ENCODE measurements at regions not wholly inside any gene's neighbourhood (a gene's known extent, or its start where the extent isn't known, plus 50 kb on each side); places are given as distances from the start of the nearest gene placed in this dataset.
"Not testable (repeated sequence)": the region's sequence is repeated elsewhere in the genome, so short reads cannot be mapped to it uniquely, and the experiment has no call there.

DNA sequence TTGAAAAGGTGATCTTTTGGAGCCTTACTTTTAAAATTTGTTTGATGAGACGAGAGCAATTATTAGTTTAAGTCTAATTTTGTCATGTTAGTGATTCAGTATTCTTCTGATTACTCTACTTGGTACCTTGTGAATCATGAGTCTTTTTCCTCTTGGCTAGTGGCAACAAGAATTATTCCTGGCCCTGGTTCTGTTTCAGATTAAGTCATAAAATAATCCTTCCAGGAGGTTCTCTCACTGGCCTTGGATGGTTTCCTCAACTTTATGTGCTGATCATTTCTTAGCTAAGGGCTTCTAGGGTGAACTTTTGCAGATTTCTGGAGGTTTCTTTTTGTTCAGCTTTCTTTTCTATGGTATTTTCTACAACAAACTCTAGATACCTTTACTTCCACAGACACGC, 741.8 kb upstream of the LUZP2 start:
- no peak for DNase-seq

DNA sequence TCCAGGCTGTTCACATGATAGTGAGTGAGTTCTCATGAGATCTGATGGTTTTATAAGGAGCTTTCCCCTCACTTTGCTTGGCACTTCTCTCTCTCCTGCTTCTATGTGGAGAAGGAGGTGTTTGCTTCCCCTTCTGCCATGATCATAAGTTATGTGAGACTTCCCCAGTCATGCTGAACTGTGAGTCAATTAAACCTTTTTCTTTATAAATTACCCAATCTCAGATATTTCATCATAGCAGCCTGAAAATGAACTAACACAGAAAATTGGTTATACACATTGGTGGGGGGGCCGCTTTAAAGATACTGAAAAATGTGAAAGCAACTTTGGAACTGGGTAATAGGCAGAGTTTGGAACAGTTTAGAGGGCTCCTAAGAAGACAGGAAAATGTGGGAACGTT, 741.1 kb upstream of the LUZP2 start:
- DNase-seq = no peak

DNA sequence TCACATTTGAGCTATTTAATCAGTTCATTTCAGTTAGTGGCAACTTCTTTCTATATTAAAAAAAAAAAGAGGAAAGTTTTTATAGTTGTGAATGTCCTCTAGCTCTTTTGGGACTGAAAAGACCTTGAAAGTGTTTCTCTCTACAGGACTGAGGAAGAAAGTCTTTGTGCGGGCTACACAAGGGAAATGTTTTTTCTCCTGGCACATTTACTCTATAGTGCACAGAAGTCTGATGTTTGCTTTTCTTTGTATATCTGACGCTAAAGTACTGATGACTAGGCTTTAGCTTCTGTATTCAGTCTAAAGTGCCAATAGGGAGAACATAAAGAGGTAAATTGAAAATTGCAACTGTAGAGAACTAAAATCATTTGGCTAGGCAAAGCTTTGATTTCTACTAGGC, 737.4 kb upstream of the LUZP2 start:
- DNase-seq = no peak

DNA sequence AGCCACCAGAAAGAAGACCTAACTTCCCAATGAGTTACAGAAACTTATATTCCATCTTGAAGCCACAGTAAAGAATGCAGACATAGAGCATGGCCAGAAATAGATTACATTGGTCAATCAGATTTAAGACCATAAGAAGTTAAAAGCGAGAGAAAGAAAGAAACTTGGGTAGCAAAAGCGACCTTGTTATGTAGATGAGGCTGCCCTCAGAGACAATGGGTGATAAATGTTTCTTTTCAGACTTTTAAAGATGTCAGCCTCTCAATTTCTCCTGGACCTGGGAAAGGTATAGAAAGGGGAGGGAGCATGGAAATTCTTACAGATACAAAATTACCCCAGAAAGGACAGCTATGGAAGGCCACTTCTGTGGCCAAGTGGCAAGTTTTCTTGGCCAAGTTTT, 732.6 kb upstream of the LUZP2 start:
- no peak for DNase-seq

DNA sequence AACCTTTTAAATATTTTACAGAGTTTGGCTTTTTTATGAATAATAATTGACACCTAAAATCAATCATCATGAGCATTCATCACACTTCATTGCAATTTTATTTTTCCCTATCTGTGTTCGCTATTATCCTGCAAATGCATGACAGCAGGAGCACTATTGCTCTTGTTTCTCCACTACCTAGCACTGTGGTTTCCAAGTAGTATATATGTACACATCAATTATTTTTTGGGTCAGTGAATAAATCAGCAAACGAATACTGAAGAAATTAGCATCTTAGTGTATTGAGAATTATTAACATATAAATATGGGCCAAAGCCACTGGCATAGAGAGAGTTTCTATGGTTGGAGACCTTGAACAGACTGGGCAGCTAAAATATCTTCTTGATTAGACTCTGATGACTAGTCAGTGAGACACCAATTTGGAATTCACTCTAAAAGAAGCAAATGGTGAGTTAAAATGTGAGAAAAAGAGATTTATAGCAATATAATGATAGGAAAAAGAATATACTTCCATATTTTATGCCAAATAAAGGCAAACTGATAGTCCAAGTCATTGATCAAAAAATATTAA, 731.1 kb upstream of the LUZP2 start:
- peak in 1 of 3 donors; percentile 12 for DNase-seq

DNA sequence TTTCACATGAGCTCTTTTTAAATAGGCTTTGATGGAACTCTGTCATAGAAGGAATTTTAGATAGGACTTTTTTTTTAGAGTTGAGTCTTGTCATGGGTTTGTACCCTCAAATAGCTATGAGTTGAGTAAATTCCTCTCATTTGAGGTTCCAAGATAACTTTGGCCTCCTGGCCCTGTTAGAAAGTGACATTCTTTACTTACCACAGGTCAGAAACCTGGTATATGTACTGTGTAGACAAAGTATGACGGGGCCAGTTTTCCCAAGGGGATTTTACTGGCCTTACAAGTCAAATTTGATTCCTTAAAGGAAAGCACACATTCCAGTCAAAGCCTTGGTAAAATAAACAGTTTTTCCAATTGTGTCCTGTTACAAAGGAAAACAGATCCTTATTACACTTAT, 729.3 kb upstream of the LUZP2 start:
- DNase-seq = no peak

DNA sequence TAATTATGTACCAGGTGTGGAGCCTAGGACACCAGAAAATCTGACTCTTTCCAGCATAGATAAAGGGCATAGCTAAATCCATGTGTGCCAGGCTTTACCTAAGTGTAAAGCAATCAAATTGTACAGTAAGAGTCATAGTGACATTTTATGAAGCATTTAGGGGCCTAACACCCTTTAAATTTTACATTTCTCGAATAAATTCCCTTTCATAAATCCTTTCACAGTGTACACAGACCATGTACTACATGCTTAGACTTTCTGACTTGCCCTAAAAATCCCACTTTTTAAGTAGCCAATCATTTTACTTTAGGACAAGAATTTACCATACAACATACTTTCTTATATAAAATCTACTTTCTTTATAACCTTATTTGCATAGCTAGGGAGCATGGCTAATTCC, 727.6 kb upstream of the LUZP2 start:
- no peak for DNase-seq

DNA sequence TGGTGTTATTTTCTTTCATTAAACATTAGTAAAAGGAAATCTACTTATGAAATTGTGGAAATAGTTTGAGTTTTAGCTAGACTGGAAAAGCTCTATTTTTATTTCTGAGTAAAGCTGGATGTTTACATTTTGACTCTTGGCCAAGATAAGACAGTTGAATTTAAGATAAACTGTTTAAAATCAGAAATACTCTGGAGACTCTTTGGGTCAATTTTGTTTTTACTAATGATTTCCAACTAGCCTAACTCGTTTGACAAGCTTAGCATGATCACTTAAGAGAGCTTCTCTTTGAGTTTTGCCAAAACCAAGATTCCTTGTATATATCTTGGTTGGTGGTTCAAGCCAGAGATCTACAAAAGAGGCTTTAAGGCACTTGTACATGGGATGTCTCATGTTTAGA, 724.8 kb upstream of the LUZP2 start:
- DNase-seq = peak in 1 of 3 donors; percentile 11

DNA sequence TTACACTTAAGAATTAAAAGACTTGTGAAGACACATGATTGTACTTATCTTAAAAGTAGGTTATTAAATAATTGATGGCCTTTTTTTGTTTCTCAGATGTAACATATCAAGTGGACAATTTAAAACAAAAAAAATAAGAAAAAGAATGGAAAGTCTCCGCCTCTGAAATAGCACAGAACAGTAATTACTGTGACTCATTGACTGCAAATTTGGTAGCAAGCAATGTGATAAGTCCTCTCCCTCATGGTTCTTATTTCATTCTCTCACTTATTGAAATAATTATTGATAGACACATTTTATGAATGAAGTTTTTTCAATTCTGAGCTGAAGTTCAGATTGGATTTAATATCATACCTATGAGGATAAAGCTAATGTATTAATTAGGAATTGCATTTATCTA, 717.9 kb upstream of the LUZP2 start:
- DNase-seq = peak in 1 of 3 donors; percentile 20

DNA sequence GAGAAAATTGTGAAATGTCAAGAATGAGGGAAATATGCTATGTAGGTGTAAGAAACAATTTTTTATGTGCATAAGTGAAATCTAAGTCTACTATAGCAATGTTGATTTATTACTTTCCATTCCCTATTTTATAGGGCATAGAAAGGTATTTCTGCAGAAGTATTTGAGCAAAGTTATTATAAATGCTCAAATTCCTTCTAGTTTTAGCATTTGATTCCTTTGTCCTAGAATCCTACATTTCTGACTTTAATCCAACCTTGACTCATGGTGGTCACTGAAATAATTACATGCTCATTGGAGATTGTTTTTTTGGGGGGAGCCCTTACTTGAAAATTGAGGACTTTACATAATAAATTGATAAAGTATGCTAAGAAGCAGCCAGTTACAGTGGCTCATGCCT, 716.6 kb upstream of the LUZP2 start:
- peak in 2 of 3 donors; percentile 1 to 7 for DNase-seq

DNA sequence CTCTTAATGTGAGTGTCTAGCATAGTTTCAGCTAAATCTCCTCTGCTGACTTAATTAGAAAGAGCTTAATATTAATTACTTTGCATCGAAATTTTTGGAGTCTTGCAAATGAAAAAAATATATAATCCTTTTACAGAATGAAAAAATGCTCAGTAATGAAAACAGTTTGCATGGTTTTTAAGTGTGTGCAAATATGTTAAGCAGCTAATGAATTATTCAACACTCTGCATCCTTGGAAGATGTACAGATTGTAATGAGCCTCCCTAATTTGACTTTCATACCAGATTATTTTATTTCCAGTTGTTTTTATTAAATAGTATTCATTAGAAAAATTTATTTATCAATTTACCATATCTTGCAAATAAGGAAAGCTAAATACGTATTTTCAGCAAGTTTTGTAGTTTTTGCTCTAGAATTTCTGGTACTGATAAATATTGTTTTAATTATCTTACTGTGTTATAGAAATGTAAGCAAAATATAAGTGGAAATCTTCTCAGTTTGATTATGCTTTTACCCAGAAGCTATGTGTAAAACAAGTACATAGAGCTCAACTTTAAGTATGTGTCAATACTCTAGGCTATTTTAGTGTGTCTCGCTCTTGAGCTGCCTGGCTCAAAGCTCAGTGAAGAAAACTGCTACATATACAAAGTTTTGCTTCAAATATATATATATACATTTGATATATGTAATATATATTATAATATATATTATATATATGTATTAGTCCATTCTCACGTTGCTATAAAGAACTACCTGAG, 714.9 kb upstream of the LUZP2 start:
- DNase-seq = no peak

DNA sequence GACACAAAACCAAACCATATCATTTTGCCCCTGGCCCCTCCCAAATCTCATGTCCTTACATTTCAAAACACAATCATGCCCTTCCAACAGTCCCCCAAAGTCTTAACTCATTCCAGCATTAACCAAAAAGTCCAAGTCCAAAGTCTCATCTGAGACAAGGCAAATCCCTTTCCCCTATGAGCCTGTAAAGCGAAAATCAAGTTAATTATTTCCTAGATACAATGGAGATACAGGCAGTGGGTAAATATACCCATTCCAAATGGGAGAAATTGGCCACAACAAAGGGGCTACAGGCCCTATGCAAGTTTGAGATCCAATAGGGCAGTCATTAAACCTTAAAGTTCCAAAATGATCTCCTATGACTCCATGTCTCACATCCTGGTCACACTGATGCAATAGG, 709.9 kb upstream of the LUZP2 start:
- DNase-seq = not testable (repeated sequence)

DNA sequence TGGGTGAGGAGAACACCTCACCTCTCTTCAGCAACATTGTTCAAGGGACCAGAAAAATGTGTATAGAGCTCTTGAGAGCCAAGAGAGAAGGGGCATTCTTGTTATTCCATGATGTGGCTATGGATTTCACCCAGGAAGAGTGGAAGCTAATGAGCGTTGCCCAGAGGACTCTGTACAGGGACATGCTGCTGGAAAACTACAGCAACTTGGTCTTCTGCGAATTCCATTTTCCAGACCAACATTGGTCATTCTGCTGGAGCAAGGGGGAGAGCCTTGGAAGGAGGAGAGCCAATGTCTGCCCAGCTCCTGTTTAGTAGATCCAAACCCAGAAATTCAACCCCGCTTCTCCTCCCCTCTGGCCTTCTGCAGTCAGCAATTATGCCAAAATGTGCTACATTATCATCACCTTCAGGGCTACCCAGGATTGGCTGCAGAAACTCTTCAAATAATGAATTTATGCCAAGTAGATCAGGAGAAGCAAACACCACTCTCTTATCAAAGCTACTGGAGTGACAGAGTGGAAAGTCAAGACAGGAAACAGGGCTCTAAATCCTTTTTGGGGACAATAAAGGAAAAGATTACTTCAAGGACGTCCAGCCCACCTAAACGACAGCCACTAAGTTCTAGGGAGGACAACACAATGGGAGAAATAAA, 707.5 kb upstream of the LUZP2 start:
- DNase-seq = no peak

DNA sequence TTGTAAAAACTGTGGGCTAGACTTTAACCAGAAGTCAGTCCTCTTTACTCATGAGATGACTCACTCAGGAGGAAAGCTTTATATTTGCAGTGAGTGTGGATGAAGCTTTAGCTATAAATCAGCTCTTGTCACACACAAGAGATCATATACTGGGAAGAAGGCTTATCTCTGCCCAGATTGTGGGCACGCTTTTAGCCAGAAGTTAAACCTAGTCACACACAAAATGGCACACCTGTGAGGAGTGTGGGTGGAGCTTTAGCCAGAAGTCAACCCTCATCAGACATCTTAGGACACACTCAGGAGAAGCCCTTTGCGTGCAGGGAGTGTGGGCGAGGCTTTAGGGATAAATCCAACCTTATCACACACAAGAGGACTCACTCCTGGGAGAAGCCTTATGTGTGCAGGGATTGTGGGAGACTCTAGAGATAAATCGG, 706.9 kb upstream of the LUZP2 start:
- peak in 1 of 3 donors; percentile 34 for DNase-seq

DNA sequence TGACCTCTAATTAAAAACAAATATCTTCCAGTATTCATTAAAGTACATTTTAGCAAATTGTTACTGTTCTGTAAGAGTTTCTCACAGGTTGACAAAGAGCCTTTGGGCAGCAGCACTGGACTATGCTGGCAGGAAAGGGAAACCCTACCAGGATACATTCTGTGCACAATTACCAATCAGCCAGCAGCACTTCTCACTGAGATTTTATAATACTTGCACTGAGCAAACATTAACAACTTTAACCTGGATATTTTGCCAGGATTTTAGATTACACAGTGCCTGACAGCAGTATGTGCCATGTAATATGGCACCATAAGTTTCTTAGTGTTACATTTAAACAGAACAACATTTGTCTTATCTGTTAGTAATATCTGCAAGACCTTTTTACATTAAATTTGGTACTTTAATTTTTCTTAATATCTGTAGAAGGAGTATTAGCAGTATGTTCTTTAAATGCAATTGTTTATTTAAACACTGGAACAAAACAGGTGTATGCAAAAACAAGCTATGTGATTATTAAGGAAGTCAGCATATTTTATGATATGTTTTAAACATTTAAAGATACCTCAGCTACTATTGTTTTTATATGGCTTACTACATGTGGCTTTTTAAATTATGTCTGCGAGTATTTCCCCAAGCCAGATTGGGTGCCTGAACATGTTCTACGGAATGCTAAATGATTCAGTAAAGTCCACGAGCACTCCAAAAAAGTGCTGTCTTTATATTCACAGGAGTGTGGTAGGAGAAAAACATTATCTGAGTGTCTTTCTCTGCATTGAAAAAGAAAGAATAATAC, 699.0 kb upstream of the LUZP2 start:
- no peak for DNase-seq

DNA sequence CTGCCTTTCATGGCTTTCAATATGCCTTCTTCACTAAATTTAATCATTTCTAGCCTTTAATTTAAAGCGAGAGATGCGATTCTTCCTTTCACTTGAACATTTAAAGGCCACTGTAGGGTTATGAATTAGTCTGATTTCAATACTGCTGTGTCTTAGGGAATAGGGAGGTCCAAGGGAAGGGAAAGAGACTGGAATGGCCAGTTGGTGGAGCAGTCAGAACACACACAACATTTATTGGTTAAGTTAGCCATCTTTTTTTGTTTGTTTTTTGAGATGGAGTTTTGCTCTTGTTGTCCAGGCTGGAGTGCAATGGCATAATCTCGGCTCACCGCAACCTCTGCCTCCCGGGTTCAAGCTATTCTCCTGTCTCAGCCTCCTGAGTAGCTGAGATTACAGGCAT, 662.5 kb upstream of the LUZP2 start:
- DNase-seq = not testable (repeated sequence)

DNA sequence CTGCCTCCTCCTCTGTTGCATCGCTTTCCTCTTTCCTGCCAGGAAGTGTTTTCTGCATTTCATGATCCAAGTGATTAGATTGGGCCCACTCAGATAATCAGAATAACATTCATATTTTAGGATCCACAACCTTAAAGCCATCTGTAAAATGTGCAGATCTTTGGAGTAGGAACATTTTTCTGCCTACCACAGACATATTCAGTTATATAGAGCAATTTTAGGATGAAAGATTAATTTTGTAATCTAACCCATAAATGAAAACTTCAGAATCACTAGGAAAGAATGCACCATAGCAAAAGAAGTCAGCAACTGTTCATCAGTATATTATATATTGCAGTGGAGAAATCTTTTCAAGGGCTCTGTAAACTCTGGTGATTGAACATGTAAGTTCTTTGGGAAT, 659.9 kb upstream of the LUZP2 start:
- peak in 1 of 3 donors; percentile 4 for DNase-seq

DNA sequence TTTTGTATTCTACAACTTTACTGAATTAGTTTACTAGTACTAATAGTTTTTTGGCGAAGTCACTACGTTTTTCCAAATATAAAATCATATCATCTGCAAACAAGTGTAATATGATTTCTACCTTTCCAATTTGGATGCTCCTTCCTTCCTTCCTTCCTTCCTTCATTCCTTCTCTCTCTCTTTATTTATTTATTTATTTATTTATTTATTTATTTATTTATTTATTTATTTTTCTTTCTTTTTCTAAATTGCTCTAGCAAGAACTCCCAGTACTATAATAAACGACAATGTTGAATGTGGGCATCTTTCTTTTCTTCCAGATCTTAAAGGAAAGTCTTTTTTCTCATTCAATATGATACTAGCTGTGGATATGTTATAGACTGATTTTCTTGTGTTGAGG, 656.0 kb upstream of the LUZP2 start:
- DNase-seq = no peak

DNA sequence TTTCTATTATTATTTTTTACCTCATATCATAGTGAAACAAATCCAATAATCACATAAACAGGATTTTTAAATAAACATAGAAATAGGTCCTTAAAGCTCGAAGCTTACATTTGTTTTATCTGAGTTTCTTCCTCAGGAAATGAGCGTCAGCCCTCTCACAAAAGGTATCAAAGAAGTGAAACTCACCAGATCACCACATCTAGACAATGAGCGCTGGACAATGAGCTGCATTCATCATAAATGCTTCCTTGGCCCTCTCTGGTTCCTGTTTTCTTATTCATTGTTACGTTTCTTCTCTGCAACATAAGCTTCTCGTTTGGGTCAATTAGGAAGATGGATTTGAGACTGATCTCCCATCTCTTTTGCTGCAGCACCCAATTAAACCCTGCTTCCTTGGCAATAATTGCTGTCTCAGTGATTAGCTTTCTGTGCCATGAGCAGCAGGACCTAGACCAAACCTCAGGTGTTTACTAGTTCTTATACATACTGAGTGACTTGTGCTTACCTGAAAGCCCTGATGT, 649.9 kb upstream of the LUZP2 start:
- no peak for DNase-seq

DNA sequence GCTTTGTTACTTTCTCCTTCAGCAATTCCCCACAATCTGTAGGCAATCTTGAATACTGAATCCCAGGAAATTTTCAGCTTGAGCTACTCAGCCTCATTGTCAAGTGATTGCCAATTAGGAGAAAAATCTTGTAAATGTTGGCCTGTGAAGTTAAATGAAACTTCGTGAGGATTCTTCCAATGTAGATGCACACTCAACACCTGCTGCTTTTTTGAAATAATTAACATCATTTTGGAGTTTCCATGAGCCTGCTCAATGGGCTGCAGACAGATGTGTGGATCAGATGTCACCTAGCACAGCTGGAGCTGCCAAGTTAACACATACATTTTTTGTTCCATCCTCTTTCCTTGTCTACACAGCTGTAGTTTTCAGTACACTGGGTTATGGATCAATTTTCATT, 645.6 kb upstream of the LUZP2 start:
- DNase-seq = peak in 1 of 3 donors; percentile 4

DNA sequence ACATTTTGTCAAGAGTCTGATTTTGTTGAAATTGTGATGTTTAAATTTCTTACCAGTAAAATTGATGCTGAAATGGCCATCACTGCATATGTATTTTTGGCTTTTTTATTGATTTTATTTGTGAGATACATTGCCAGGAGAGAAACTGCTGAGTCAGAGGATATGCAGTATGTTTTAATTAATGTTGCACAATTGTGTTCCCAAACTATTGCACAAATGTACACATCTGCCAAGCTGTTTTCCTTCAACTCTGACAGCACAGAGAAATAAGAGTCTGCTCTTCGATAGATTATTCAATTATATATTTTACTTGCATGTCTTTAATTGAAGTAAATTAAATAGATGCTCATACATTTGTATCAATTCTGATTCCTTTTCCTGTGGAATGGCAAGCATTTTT, 640.2 kb upstream of the LUZP2 start:
- peak in 1 of 3 donors; percentile 26 for DNase-seq

DNA sequence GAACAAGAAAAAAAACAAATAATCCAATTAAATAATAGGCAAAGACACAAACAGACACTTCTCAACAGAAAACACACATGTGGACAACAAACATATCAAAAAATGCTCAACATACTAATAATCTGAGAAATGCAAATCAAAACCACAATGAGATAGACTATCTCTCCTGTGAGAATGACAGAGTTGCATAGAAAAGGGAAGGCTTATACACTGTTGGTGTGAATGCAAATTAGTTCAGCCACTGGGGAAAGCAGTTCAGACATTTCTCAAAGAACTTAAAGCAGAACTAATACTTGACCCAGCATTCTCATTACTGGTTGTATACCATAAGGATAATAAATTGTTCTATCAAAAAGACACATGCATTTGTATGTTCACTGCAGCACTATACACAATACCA, 637.8 kb upstream of the LUZP2 start:
- no peak for DNase-seq
